SIG-M5 treated with dmso at 0.1 percent for 504 hours (cell line): ENCODE measurements at regions not wholly inside any gene's neighbourhood (a gene's known extent, or its start where the extent isn't known, plus 50 kb on each side); places are given as distances from the start of the nearest gene placed in this dataset.
A peak's percentile ranks its signal among the peaks of the same experiment; 100 is the strongest.
"Not testable (repeated sequence)": the region's sequence is repeated elsewhere in the genome, so short reads cannot be mapped to it uniquely, and the experiment has no call there.

Experiments used
- DNase-seq: peaks from one replicate; lab custom pipeline; 2025; ENCODE audit not compliant: unreplicated experiment; lab: John Stamatoyannopoulos, UW

DNA sequence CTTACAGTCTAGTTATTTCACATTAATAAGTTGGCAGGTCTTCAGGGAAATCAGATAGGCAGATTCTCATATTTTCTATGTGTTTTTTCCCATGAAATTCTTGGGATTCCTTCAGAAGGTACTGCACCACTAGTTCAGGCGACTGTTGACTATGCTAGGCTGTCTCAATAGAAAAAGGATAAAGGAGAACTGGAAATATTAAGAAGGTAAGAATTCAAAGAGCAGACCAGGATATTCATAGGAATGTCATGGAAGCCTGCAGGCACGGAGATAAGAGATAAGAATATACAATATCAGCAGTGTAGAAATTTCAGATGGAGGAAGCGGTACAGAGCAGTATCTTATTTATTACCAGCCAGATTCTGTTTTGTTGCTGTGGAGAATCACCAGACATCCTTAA is 432.1 kb upstream of the MDFIC2 start:
- DNase-seq, result no peak

DNA sequence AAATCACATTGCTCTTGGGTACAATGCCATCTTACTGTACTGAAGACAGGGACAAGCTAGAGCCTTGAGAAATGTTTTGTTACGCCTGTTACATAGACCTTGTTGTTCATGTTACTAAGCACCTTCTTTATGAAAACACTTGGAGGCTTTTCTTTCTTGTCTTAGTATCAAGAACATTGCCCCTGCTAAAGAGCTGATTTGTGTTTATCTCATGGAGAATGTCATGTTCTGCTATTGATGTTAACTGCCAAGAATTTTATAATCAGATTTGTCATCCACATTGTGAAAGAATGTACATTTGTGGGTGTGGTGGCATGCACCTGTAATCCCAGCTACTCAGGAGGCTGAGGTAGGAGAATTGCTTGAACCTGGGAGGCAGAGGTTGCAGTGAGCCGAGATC is 431.3 kb upstream of the MDFIC2 start:
- no peak for DNase-seq

DNA sequence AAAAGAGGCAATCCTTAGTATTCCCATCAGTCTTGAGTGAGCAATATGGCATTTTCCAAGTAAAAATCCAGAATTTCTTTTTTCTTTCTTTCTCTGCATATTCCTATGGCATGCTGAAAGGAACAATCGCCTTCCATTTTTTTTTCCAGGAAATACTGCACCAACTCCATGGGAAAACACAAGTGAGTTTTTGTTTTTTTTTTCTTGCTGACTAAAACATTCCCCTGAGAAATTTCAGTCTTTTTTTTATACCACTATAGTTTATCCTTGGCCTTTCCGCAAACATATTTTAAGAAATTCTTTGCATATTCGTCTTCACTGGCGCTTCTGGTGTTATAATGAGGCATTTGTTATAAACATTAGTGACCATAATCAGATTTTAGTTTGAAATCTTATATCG is 429.6 kb upstream of the MDFIC2 start:
- no peak for DNase-seq

DNA sequence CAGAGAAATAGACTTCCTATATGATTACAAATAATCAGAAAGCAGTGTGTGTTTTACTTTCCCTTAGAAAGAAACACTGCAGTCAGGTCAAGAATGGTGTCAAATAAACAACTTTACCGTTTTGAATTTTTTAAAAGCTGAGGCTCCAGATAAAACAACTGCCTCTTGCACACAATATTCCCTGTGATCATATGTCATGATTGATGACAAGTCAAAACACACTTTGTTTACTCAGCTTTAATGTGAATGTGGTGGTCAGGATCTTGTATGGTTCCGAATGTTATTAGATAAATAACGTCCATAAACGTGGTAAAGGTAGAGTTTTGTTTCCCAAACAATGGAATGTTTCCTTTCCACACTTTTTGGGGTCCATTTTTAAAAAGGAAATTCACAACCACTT is 428.4 kb upstream of the MDFIC2 start:
- DNase-seq, result no peak

DNA sequence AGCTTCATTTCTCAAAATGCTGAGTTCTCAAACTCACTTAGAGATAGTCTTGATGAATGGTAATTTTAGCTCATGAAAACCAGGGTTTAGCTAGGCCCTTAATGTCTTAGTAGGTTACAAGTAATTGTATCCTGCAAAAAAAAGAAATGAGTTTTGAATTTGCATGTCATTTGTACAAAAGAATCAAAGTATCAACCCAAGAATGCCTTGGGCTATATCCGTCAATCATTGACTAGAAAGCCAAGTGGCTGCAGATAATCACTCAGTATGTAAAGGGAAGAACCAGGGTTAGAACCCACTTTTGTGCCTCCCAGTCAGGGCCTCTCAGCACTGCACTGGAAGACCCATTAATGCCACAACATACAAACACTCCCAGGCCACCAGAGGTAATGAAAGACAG is 427.6 kb upstream of the MDFIC2 start:
- no peak for DNase-seq

DNA sequence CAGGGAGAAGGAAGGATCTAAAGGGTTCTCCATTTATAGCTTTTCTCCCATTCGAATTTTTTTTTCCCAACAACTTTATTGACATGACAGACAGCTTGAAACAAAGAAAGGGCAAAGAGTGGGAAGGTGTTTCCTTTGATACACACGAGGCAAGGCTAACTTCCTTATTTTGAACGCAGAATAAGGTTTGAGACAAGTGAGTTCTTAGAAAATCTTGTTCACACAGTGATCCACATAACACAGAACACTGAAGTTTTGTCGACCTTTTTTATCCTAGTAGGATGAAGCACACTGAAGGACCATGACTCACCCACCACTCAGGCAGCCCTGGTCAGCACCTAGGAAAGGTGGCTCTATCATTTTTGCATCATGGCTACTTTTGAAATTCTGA is 425.8 kb upstream of the MDFIC2 start:
- DNase-seq, result no peak

DNA sequence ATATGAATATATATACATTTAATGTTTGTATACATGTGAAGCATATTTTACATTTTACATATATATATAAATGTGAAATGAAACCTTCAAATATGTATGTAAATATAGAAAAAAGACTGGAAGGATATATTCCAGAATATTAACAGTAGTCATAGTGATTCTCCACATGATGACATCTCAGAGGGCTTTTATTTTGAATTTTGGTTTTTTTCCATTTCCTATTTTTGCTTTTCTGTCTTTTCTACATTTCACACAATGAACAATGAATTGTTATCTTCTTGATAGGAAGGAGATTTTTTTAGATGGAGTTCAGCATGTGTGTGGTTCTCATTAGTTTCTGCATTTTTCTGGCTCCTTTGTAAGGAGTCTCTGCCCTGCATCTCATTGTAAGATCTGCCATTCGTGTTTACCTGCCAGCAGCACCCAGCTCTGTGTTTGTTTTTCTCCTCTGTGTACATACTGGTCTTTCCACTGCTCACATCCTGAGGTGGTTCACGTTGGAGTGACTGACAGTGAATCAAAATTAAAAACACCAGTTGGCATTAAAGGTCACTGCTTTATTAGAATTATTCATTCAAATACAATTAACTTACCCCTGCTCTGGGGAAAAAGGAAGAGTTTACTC is 425.3 kb upstream of the MDFIC2 start:
- peak; percentile 36 for DNase-seq

DNA sequence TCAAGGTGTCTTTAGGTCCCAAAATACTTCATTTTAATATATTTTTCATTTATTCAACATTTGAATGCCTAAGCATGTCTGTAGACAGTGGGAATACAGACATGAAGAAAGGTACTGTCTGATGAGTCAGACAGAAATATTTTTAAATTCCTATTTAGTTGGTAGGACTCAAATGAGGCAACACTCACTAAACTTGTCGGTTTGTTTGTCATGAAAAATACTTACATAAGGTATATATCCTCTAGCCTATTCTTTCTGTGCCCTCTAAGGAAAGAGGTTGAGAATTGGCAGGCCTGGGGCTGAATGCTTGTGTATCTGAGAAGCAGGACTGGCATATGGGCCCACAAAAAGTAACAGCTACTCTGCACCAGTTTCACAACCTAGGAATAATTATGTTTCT is 423.6 kb upstream of the MDFIC2 start:
- DNase-seq, result no peak

DNA sequence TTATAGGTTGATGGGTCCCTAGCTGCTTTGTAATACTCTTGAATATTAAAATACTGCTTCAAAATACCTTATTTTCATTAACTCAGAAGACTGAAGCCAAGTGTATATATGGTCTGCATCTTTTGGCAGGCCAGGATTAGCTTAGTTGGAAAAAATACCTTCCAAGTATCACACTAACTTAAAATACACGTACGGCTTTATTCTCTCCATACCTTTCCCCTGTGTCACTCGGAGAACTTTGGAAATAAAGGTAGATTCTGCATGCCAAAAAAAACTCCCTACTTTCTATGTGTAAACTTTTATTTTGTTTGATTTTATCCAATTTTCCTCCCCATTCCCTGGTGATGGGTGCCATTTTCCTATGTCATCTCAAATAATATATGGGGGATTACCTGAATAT is 422.3 kb upstream of the MDFIC2 start:
- no peak for DNase-seq

DNA sequence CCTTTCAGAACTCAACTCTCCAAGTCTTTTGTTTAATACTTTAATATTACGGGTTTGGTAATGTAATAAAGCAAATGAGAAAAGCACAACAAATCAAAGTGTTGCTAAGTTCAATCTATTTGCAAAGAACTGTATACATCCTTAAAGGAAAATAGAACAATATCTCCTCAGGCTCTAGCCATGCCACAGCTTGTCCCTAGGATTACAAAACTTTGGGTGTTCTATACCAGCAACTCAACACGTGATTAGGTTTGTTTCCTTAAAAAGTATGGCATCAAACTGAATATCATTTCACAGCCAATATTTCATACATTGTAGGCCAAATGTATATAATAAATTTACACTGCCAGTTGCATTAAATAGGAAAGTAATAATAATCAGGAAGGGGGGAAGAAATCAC is 418.6 kb upstream of the MDFIC2 start:
- no peak for DNase-seq

DNA sequence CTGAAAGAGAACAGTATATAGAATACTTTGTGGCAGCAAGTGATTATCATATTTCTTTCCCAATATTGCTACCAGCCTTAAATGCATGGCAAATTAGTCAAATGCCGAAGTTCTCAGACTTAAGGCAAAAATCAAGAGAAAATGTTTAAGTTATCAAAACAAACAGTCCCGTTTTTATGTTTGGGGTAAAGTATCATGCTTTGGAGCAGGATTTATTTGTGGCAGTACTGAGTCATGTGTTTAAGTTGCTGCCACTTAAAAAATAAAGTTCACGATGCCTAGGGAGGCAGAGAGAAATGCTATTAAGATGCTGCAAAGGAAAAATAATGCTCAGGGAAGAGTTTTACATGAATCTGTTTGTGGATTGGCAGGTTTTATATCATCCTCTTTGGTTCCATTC is 417.4 kb upstream of the MDFIC2 start:
- no peak for DNase-seq

DNA sequence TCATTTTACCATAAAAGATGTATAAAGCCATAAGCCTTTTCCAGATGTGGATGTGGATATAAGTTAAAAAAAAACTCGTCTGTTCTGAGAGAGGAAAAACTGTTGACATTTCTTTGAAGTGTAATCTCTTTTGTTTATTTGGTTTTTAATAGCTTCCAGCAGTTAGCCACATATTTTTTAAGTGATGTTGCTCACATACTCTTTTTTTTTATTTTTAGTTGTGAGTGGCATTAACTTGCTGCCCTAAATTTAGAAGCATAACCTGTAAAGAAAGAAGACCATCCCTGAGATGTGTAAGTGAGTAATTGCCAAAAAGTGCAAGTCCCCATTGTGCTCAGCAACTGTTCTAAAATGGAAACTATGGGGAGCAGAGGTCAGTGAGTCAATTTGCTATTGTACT is 415.9 kb upstream of the MDFIC2 start:
- no peak for DNase-seq

DNA sequence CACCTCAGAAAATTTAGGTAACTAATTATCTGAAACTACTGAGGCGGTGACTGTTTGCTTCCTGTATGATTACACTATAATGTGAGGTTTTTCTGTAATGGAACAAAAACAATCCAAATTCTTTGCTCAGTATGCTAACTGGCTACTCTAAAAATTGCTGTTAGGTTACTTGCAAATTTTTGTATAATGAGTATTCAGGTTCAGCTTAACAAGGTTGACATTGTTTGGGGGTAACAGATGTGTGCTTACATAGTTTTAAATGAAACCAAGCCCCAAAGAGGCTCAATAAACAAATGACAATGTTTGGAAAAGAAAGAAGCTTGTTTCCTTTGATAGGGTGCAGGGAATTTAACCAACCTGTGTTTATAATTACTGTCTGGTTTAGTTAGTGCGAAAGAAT is 414.5 kb upstream of the MDFIC2 start:
- DNase-seq, result no peak

DNA sequence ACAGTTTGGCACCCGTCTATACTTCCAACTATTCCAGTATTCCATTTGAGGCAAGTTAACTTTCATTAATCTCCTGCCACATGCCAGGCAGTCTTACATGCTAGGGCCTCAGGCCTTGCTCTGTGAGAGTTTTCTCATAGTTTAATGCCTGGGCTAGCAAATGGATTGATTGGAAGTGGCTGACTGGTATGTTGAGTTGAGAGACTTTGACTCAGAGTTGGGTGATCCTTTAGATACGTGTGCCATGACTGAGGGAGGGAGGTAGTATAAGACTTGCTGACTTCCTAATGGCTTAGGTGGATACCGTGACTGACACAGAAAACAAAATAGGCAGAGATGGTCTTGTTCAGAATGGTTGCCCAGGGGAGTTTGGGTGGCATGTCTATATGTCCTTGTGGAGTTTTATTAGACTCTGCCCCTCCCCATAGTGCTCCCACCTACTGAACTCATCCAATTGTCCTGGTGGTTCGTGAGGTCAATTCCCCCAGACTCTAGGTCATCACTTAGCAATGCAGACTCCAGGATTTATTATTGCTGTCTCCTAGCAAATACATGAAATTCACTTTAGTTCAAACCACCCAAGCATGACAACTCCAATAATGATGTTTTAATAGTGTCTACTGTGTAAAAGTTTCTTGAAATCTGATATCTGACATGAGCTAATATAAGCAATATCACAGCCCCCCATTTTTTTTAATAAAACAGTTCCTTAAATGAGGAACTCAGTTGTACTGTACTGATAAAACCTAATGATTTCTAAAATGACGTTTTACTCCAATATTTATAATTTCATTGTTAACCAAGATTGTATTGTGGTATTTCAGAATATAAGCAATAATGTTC is 413.9 kb upstream of the MDFIC2 start:
- DNase-seq, result no peak

DNA sequence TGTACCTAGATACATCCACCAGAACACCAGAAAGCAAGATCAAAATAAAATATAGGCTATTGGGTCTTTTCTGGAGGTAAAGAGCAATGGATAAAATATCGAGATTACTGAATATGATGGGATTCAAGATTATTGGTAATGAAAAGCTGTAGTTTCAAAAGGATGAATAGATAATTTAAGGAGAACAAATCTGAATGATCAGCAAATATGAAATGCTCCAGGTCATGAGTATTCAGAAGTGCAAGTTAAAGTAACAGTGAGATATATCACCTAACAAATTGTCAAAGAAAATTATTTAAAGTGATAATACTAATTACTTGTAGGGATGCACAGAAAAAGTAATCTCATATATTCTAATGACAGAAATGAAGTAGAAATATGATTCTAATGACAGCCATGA is 409.6 kb upstream of the MDFIC2 start:
- no peak for DNase-seq

DNA sequence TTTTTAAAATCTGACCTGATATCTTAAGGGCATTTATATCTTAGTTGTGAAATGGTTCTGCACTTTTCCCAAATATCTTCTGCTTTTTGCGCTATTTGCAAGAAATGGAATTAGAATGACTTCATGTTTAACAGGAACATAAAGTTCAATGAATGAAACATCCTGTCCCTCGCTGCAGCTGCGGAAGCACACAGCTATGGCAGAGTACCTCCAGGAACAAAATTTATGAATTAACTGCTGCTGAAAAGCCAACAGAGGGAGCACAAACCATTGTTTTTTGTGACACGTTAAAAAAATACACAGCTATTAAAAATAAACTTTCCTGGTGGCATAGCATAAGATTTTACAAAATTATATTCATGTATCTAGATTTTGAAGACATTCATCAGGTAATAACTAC is 404.4 kb upstream of the MDFIC2 start:
- peak; percentile 9 for DNase-seq

DNA sequence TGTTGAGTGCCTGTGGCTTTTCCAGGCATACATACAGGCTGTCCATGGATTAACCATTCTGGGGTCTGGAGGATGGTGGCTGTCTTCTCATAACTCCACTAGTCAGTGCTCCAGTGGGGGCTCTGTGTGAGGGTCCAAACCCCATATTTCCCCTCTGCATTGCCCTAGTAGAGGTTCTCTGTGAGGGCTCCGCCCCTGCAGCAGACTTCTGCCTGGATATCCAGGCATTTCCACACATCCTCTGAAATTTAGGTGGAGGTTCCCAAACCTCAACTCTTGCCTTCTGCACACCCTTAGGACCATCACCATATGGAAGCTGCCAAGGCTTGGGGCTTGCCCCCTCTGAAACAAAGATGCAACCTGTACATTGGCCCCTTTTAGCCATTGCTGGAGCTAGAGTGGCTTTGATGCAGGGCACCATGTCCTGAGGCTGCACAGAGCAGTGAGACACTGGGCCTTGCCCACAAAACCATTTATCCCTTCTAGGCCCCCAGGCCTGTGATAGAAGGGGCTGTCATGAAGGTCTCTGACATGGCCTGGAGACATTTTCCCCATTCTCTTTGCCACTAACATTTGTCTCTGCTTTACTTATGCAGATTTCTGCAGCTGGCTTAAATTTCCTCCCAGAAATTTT is 400.1 kb upstream of the MDFIC2 start:
- DNase-seq, result no peak

DNA sequence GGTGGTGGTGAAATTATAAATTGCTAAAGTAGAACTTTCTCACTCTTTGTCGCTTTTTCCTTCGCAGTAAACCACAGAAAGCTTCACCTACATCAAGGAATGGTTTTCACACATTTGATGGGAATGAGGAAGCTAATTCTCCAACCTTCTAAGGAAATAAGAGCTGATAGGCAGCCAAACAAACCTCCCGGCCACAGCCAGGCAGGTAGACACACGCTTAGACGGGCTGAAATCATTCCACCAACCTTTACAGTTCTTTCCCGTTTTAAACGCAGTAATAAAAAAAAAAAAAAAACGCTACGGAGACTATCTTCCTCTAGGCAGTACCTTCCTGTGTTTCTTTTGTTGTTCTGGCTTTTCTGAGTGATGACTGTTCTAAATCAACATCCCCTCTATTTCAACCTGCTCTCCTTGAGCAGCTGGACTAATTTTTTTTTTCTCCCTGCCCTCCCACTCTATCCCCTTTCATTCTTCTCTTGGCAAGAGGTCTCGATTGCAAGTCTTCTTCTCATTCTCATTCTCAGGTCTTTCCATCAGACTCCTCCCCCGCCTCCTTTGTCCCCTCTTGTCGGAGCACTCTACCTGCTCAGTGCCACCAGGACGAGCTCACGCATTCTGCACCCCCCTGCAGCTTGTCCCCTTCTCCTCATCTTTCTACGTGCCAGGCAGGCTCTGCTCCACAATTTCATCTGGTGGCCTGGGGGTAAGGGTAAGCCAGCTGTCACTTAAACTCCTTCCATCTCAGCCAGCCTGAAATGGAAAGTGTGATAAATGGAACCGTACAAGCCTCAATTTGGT is 391.1 kb upstream of the MDFIC2 start:
- DNase-seq, result no peak

DNA sequence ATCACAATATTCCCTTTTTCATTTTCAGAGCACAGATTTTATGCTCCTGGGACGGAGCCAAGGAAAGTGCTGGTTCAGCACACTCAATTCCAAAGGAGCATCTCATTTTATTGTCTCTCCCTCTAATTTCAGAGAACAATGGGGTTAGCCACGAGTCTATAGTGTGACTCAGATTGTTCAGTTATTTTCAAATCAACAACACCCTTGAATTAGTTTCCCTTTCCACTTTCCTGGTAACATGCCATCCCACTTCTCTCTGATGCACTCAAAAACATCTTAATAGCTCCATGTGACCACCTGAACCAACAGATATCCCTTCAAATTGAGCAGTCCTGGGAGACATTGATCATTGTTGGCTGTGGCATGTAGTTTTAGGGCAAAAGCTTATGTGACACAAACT is 389.7 kb upstream of the MDFIC2 start:
- DNase-seq, result no peak

DNA sequence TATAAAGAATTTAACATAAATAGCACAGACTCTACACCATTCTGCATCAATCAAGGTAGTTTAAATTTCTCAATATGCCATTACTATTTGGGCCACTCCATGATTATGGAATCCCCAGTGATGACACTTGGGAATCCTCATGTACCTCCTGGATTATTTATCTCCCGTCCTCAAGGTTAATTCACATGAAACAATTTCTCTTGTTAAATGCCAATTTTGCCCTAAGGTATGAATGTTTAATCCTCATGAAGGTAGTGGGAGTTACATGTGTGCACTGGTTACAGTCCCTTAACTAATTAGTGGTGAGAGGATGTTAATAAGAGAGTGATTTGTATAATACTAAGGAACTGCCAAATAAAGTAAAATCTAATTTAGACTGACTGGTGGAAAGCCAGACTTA is 372.3 kb upstream of the MDFIC2 start:
- DNase-seq, result no peak

DNA sequence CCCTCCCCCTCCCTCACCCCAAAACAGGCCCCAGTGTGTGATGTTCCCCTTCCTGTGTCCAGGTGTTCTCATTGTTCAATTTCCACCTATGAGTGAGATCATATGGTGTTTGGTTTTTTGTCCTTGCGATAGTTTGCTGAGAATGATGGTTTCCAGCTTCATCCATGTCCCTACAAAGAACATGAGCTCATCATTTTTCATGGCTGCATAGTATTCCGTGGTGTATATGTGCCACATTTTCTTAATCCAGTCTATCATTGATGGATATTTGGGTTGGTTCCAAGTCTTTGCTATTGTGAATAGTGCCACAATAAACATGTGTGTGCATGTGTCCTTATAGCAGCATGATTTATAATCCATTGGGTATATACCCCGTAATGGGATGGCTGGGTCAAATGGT is 363.4 kb upstream of the MDFIC2 start:
- not testable (repeated sequence) for DNase-seq
